OCI-LY1 (cell line): ENCODE measurements at regions not wholly inside any gene's neighbourhood (a gene's known extent, or its start where the extent isn't known, plus 50 kb on each side); places are given as distances from the start of the nearest gene placed in this dataset.

ENCODE experiments used
- H2AFZ ChIP-seq: fragments of 200-600 bp; sonication (generic), shearing (Covaris generic); 2 replicates; pipeline ENCODE4 v1.6.0; 2014; ENCODE audit warnings: antibody characterized with exemption, mild to moderate bottlenecking, low read length
- H3F3A ChIP-seq: fragments of 200-600 bp; sonication (generic), shearing (Covaris generic); 2 replicates; pipeline ENCODE4 v1.6.0; 2014; ENCODE audit warnings: mild to moderate bottlenecking, antibody characterized with exemption, low read length, moderate library complexity; ENCODE audit not compliant: insufficient read depth
- H3K27ac ChIP-seq: fragments of 200-600 bp; sonication (generic); 2 replicates; pipeline ENCODE4 v1.5.1; 2014; ENCODE audit warnings: low read length, mixed run types, mild to moderate bottlenecking, low read depth; ENCODE audit not compliant: poor library complexity, severe bottlenecking
- H3K27me3 ChIP-seq: fragments of 200-600 bp; sonication (generic); 2 replicates; pipeline ENCODE4 v1.6.0; 2014; ENCODE audit warnings: antibody characterized with exemption, mild to moderate bottlenecking, low read length, moderate library complexity; ENCODE audit not compliant: insufficient read depth
- H3K36me3 ChIP-seq: fragments of 200-600 bp; sonication (generic); 2 replicates; pipeline ENCODE4 v1.6.1; 2014; ENCODE audit warnings: mild to moderate bottlenecking, antibody characterized with exemption, low read length, moderate library complexity, mixed read lengths; ENCODE audit not compliant: insufficient read depth
- H3K4me1 ChIP-seq: fragments of 200-600 bp; sonication (generic); 2 replicates; pipeline ENCODE4 v1.5.1; 2014; ENCODE audit warnings: mild to moderate bottlenecking, low read length, moderate library complexity; ENCODE audit not compliant: insufficient read depth, severe bottlenecking
- H3K4me2 ChIP-seq: fragments of 200-600 bp; sonication (generic), shearing (Covaris generic); 2 replicates; pipeline ENCODE4 v1.6.1; 2014; ENCODE audit warnings: low read length
- H3K4me3 ChIP-seq: fragments of 200-600 bp; sonication (generic); 2 replicates; pipeline ENCODE4 v1.5.1; 2014; ENCODE audit warnings: low read length, low read depth, mild to moderate bottlenecking, mixed read lengths; ENCODE audit not compliant: poor library complexity, severe bottlenecking
- H3K79me2 ChIP-seq: fragments of 200-600 bp; shearing (Covaris generic); 2 replicates; pipeline ENCODE4 v1.6.1; 2016; ENCODE audit warnings: mixed run types, low read length, mixed read lengths; ENCODE audit not compliant: insufficient read depth
- H3K9ac ChIP-seq: fragments of 200-600 bp; sonication (generic), shearing (Covaris generic); 2 replicates; pipeline ENCODE4 v1.6.1; 2014; ENCODE audit warnings: mild to moderate bottlenecking, low read length, mixed read lengths
- H3K9me2 ChIP-seq: fragments of 200-600 bp; sonication (generic), shearing (Covaris generic); 2 replicates; pipeline ENCODE4 v1.6.1; 2014; ENCODE audit warnings: low read depth, mild to moderate bottlenecking, low read length, mixed read lengths
- H3K9me3 ChIP-seq: fragments of 200-600 bp; shearing (Covaris generic); 2 replicates; pipeline ENCODE4 v1.6.1; 2014; ENCODE audit warnings: low read length, mixed read lengths
- H4K20me1 ChIP-seq: fragments of 200-600 bp; sonication (generic), shearing (Covaris generic); 2 replicates; pipeline ENCODE4 v1.6.0; 2016; ENCODE audit warnings: mild to moderate bottlenecking, low read length; ENCODE audit not compliant: insufficient read depth
- CTCF ChIP-seq: fragments of 200-600 bp; sonication (generic), shearing (Covaris generic); IDR thresholded peaks from 2 replicates; pipeline ENCODE4 v1.5.1; 2017; ENCODE audit warnings: mild to moderate bottlenecking, antibody characterized with exemption, low read length, moderate library complexity, mixed read lengths
- EZH2 ChIP-seq: fragments of 200-600 bp; sonication (generic), shearing (Covaris generic); IDR thresholded peaks from 2 replicates; pipeline ENCODE4 v1.8.0; 2017; ENCODE audit warnings: borderline replicate concordance, mixed run types, mild to moderate bottlenecking, antibody characterized with exemption, low read length, moderate library complexity, mixed read lengths

- Histone ChIP-seq H3K27ac (no peak overlapping the region), H3K9ac (no peak overlapping the region), H3K4me1 (no peaks in the 10 kb centered on the region), H4K20me1 (no peaks in the 10 kb centered on the region), H3K9me2 (no peaks in the 10 kb centered on the region), H2AFZ (no peak overlapping the region), H3F3A (no peaks in the 10 kb centered on the region), H3K79me2 (no peaks in the 10 kb centered on the region), H3K27me3 (no peaks in the 10 kb centered on the region), H3K36me3 (no peaks in the 10 kb centered on the region), H3K9me3 (no peaks in the 10 kb centered on the region), H3K4me3 (no peak overlapping the region), H3K4me2 (no peak overlapping the region)
- no peak for TF ChIP-seq EZH2
- TF ChIP-seq CTCF: no peak
Observed at GRCh38 chr13:57531256-57531655, 100.3 kb upstream of the PCDH17 start.

- no peaks in the 10 kb centered on the region for H3K4me1 ChIP-seq
Observed at GRCh38 chr13:57546942-57547341, 84.6 kb upstream of the PCDH17 start.

GRCh38 chr13:57552437-57552836 is 79.1 kb upstream of the PCDH17 start:
- no peaks in the 10 kb centered on the region for H3K4me1 ChIP-seq
- H3K9ac ChIP-seq: no peak overlapping the region
- no peak for TF ChIP-seq EZH2
- no peak for TF ChIP-seq CTCF
- H4K20me1 ChIP-seq: no peaks in the 10 kb centered on the region
- H3K4me2 ChIP-seq: no peak overlapping the region
- no peak overlapping the region for H3K4me3 ChIP-seq
- no peak overlapping the region for H3K27ac ChIP-seq
- H3K27me3 ChIP-seq: no peaks in the 10 kb centered on the region
- no peaks in the 10 kb centered on the region for H3F3A ChIP-seq
- no peaks in the 10 kb centered on the region for H3K9me3 ChIP-seq
- H3K79me2 ChIP-seq: no peaks in the 10 kb centered on the region
- H2AFZ ChIP-seq: no peak overlapping the region
- H3K9me2 ChIP-seq: no peaks in the 10 kb centered on the region
- H3K36me3 ChIP-seq: no peaks in the 10 kb centered on the region

More at GRCh38 chr13:57546942-57547341, 84.6 kb upstream of the PCDH17 start:
- H3K9me2 ChIP-seq: no peaks in the 10 kb centered on the region
- no peak for TF ChIP-seq EZH2
- H3K27ac ChIP-seq: no peak overlapping the region
- no peaks in the 10 kb centered on the region for H3K9me3 ChIP-seq
- no peak overlapping the region for H3K4me2 ChIP-seq
- no peaks in the 10 kb centered on the region for H4K20me1 ChIP-seq
- no peak overlapping the region for H3K4me3 ChIP-seq
- no peak overlapping the region for H3K9ac ChIP-seq
- no peaks in the 10 kb centered on the region for H3K79me2 ChIP-seq
- no peak overlapping the region for H2AFZ ChIP-seq
- no peaks in the 10 kb centered on the region for H3F3A ChIP-seq
- H3K27me3 ChIP-seq: no peaks in the 10 kb centered on the region
- H3K36me3 ChIP-seq: no peaks in the 10 kb centered on the region

- H3K4me3 ChIP-seq: no peak overlapping the region
- no peaks in the 10 kb centered on the region for H3K36me3 ChIP-seq
- no peaks in the 10 kb centered on the region for H3K4me1 ChIP-seq
- no peak overlapping the region for H2AFZ ChIP-seq
- no peak overlapping the region for H3K9ac ChIP-seq
- no peak overlapping the region for H3K4me2 ChIP-seq
- no peaks in the 10 kb centered on the region for H3K27me3 ChIP-seq
- no peaks in the 10 kb centered on the region for H3K9me3 ChIP-seq
- no peaks in the 10 kb centered on the region for H3K79me2 ChIP-seq
- H3F3A ChIP-seq: no peaks in the 10 kb centered on the region
- H3K27ac ChIP-seq: no peak overlapping the region
- H4K20me1 ChIP-seq: no peaks in the 10 kb centered on the region
- TF ChIP-seq CTCF: no peak
- no peak for TF ChIP-seq EZH2
- H3K9me2 ChIP-seq: no peaks in the 10 kb centered on the region
Observed at GRCh38 chr13:57553932-57554331, 77.6 kb upstream of the PCDH17 start.
